Osteoblast (primary cell): ENCODE measurements at regions not wholly inside any gene's neighbourhood (a gene's known extent, or its start where the extent isn't known, plus 50 kb on each side); places are given as distances from the start of the nearest gene placed in this dataset.

Experiments
- DNase-seq: peaks from one replicate; pipeline ENCODE4 v3.0.0; 2011; ENCODE audit warnings: low spot score, mixed read lengths; ENCODE audit not compliant: insufficient read length; ENCODE audit errors: missing footprints
- H2AFZ ChIP-seq: 2 replicates; pipeline ENCODE4 v1.6.0; 2011; ENCODE audit warnings: mild to moderate bottlenecking, low read length
- H3K27ac ChIP-seq: 2 replicates; pipeline ENCODE4 v1.5.1; 2011; ENCODE audit warnings: mild to moderate bottlenecking, low read depth, low read length, moderate library complexity
- H3K27me3 ChIP-seq: 2 replicates; pipeline ENCODE4 v1.6.0; 2012; ENCODE audit warnings: mild to moderate bottlenecking, control low read depth, inconsistent platforms, low read length, moderate library complexity; ENCODE audit not compliant: insufficient read depth
- H3K36me3 ChIP-seq: 2 replicates; pipeline ENCODE4 v1.5.1; 2011; ENCODE audit warnings: mild to moderate bottlenecking, low read length, control low read depth, moderate library complexity; ENCODE audit not compliant: insufficient read depth
- H3K4me1 ChIP-seq: 2 replicates; pipeline ENCODE4 v1.5.1; 2011; ENCODE audit warnings: mild to moderate bottlenecking, low read length, control low read depth, moderate library complexity; ENCODE audit not compliant: insufficient read depth
- H3K4me2 ChIP-seq: 2 replicates; pipeline ENCODE4 v1.6.0; 2011; ENCODE audit warnings: mild to moderate bottlenecking, low read length; ENCODE audit not compliant: insufficient read depth
- H3K4me3 ChIP-seq: fragments of 200-600 bp; sonication (generic); 3 replicates; pipeline ENCODE4 v1.5.1; 2012; ENCODE audit warnings: mild to moderate bottlenecking, low read length, inconsistent platforms; ENCODE audit not compliant: insufficient read depth
- H3K79me2 ChIP-seq: 2 replicates; pipeline ENCODE4 v1.6.0; 2012; ENCODE audit warnings: mild to moderate bottlenecking, low read length, control low read depth, inconsistent platforms; ENCODE audit not compliant: insufficient read depth
- H3K9me3 ChIP-seq: 2 replicates; pipeline ENCODE4 v1.5.1; 2011; ENCODE audit warnings: low read depth, low read length, control low read depth
- H4K20me1 ChIP-seq: 2 replicates; pipeline ENCODE4 v1.6.0; 2012; ENCODE audit warnings: mild to moderate bottlenecking, low read length, control low read depth; ENCODE audit not compliant: insufficient read depth
- TF ChIP-seq, protein P1 (sequence below): IDR thresholded peaks from 2 replicates; pipeline ENCODE4 v1.5.1; 2011; ENCODE audit warnings: mild to moderate bottlenecking, low read depth, low read length, moderate library complexity; ENCODE audit errors: extremely low read depth

- TF ChIP-seq, protein P1, sequence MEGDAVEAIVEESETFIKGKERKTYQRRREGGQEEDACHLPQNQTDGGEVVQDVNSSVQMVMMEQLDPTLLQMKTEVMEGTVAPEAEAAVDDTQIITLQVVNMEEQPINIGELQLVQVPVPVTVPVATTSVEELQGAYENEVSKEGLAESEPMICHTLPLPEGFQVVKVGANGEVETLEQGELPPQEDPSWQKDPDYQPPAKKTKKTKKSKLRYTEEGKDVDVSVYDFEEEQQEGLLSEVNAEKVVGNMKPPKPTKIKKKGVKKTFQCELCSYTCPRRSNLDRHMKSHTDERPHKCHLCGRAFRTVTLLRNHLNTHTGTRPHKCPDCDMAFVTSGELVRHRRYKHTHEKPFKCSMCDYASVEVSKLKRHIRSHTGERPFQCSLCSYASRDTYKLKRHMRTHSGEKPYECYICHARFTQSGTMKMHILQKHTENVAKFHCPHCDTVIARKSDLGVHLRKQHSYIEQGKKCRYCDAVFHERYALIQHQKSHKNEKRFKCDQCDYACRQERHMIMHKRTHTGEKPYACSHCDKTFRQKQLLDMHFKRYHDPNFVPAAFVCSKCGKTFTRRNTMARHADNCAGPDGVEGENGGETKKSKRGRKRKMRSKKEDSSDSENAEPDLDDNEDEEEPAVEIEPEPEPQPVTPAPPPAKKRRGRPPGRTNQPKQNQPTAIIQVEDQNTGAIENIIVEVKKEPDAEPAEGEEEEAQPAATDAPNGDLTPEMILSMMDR: no peak
Measured at GRCh38 chr15:69891606-69892005, 206.1 kb downstream of the TLE3 start.

GRCh38 chr15:69892351-69892750 lies 205.4 kb downstream of the TLE3 start:
- no peak for DNase-seq
- TF ChIP-seq, protein P1: no peak
- no peaks in the 10 kb centered on the region for H3K4me1 ChIP-seq

More at GRCh38 chr15:69891606-69892005, 206.1 kb downstream of the TLE3 start:
- Histone ChIP-seq H3K79me2 (no peaks in the 10 kb centered on the region), H3K4me3 (no peak overlapping the region), H4K20me1 (no peaks in the 10 kb centered on the region), H3K4me2 (no peak overlapping the region), H3K27me3 (peaks cover 52% of the 10 kb centered on the region), H3K27ac (no peak overlapping the region), H3K36me3 (no peaks in the 10 kb centered on the region), H2AFZ (no peak overlapping the region), H3K4me1 (no peaks in the 10 kb centered on the region), H3K9me3 (no peaks in the 10 kb centered on the region)
- no peak for DNase-seq

GRCh38 chr15:69893086-69893485 lies 204.6 kb downstream of the TLE3 start:
- DNase-seq: no peak
- Histone ChIP-seq H2AFZ (no peak overlapping the region), H3K9me3 (no peaks in the 10 kb centered on the region), H4K20me1 (no peaks in the 10 kb centered on the region), H3K27ac (no peak overlapping the region), H3K27me3 (peaks cover 56% of the 10 kb centered on the region), H3K36me3 (no peaks in the 10 kb centered on the region), H3K4me3 (no peak overlapping the region), H3K79me2 (no peaks in the 10 kb centered on the region), H3K4me1 (no peaks in the 10 kb centered on the region), H3K4me2 (no peak overlapping the region)
- TF ChIP-seq, protein P1: no peak

More at GRCh38 chr15:69892351-69892750, 205.4 kb downstream of the TLE3 start:
- Histone ChIP-seq H3K9me3 (no peaks in the 10 kb centered on the region), H4K20me1 (no peaks in the 10 kb centered on the region), H3K27me3 (peaks cover 56% of the 10 kb centered on the region), H3K4me2 (no peak overlapping the region), H3K27ac (no peak overlapping the region), H3K4me3 (no peak overlapping the region), H3K36me3 (no peaks in the 10 kb centered on the region), H3K79me2 (no peaks in the 10 kb centered on the region), H2AFZ (no peak overlapping the region)

GRCh38 chr15:69893863-69894262 lies 203.9 kb downstream of the TLE3 start:
- Histone ChIP-seq H3K27ac (no peak overlapping the region), H3K4me1 (no peaks in the 10 kb centered on the region), H3K9me3 (no peaks in the 10 kb centered on the region), H3K27me3 (peaks cover 50% of the 10 kb centered on the region), H3K36me3 (no peaks in the 10 kb centered on the region), H2AFZ (no peak overlapping the region), H3K4me2 (no peak overlapping the region), H3K4me3 (no peak overlapping the region), H3K79me2 (no peaks in the 10 kb centered on the region), H4K20me1 (no peaks in the 10 kb centered on the region)
- TF ChIP-seq, protein P1: no peak
- DNase-seq: peak; percentile 89
